Lower lobe of right lung (tissue), 2 donors: ENCODE measurements at regions not wholly inside any gene's neighbourhood (a gene's known extent, or its start where the extent isn't known, plus 50 kb on each side); places are given as distances from the start of the nearest gene placed in this dataset.
A peak's percentile ranks its signal among the peaks of the same experiment; 100 is the strongest.

Experiments used
- ATAC-seq, 2 donors: fragments of 200-7000 bp; cut with Tn5 transposase; one replicate each; pipeline ENCODE4 v1.9.1; 2020 to 2022; ENCODE audit warnings: mild to moderate bottlenecking in 2 of 2, moderate library complexity in 2 of 2
- DNase-seq: peaks from one replicate; pipeline ENCODE4 v3.0.0-alpha.2; 2020
- H3K27ac ChIP-seq: fragments of 200-600 bp; one replicate; pipeline ENCODE4 v1.8.0; 2022
- H3K27me3 ChIP-seq: fragments of 200-600 bp; one replicate; pipeline ENCODE4 v1.8.0; 2022; ENCODE audit warnings: low read depth
- H3K36me3 ChIP-seq: fragments of 200-600 bp; one replicate; pipeline ENCODE4 v1.8.0; 2022; ENCODE audit warnings: mild to moderate bottlenecking
- H3K4me1 ChIP-seq: fragments of 200-600 bp; one replicate; pipeline ENCODE4 v1.8.0; 2022
- H3K4me3 ChIP-seq: fragments of 200-600 bp; one replicate; pipeline ENCODE4 v1.8.0; 2022; ENCODE audit warnings: mild to moderate bottlenecking
- H3K9me3 ChIP-seq: fragments of 200-600 bp; one replicate; pipeline ENCODE4 v1.8.0; 2022
- CTCF ChIP-seq: fragments of 200-600 bp; IDR thresholded peaks from one replicate; pipeline ENCODE4 v1.8.0; 2022; ENCODE audit warnings: antibody characterized with exemption, mild to moderate bottlenecking
- intact Hi-C: fragments of 100-400 bp; cut with DNase I; formaldehyde crosslinking; loops from one replicate; pipeline ENCODE4 v1.11.0; 2022
- donor health status: DM: no; HTN: yes; CAD: no; lungs with severe emphysema.

- Histone ChIP-seq H3K4me3 (no peak overlapping the region), H3K4me1 (no peaks in the 10 kb centered on the region), H3K36me3 (no peaks in the 10 kb centered on the region), H3K27ac (no peak overlapping the region), H3K9me3 (no peaks in the 10 kb centered on the region), H3K27me3 (no peaks in the 10 kb centered on the region)
- intact Hi-C loops, result no loop called here
- ATAC-seq (no peak), DNase-seq (no peak)
- TF ChIP-seq CTCF, result no peak
These were observed 694.8 kb upstream of the INTU start for GRCh38 chr4:126937846-126938422.

- DNase-seq (no peak), ATAC-seq (no peak)
- no peak overlapping the region for H3K27ac ChIP-seq
- H3K27me3 ChIP-seq, result no peaks in the 10 kb centered on the region
- no peaks in the 10 kb centered on the region for H3K4me1 ChIP-seq
- H3K4me3 ChIP-seq, result no peak overlapping the region
- TF ChIP-seq CTCF, result no peak
- no peaks in the 10 kb centered on the region for H3K9me3 ChIP-seq
- H3K36me3 ChIP-seq, result no peaks in the 10 kb centered on the region
- intact Hi-C loops, result no loop called here
These were observed 693.4 kb upstream of the INTU start for GRCh38 chr4:126939401-126939800.

GRCh38 chr4:126947536-126947935 is 685.2 kb upstream of the INTU start:
- intact Hi-C loops, result no loop called here
- DNase-seq (no peak), ATAC-seq (no peak)

GRCh38 chr4:126954537-126955291 is 678.0 kb upstream of the INTU start:
- no peak overlapping the region for H3K4me3 ChIP-seq
- no peaks in the 10 kb centered on the region for H3K36me3 ChIP-seq
- ATAC-seq (no peak), DNase-seq (no peak)
- intact Hi-C loops, result no loop called here
- H3K27ac ChIP-seq, result no peak overlapping the region
- no peaks in the 10 kb centered on the region for H3K27me3 ChIP-seq
- no peaks in the 10 kb centered on the region for H3K9me3 ChIP-seq
- TF ChIP-seq CTCF, result no peak
- H3K4me1 ChIP-seq, result no peaks in the 10 kb centered on the region

More at GRCh38 chr4:126947536-126947935, 685.2 kb upstream of the INTU start:
- Histone ChIP-seq H3K4me3 (no peak overlapping the region), H3K4me1 (no peaks in the 10 kb centered on the region), H3K27me3 (no peaks in the 10 kb centered on the region), H3K27ac (no peak overlapping the region), H3K9me3 (no peaks in the 10 kb centered on the region), H3K36me3 (no peaks in the 10 kb centered on the region)
- TF ChIP-seq CTCF, result no peak

- Histone ChIP-seq H3K27me3 (no peaks in the 10 kb centered on the region), H3K27ac (no peak overlapping the region), H3K36me3 (no peaks in the 10 kb centered on the region), H3K9me3 (no peaks in the 10 kb centered on the region), H3K4me1 (no peaks in the 10 kb centered on the region), H3K4me3 (no peak overlapping the region)
- intact Hi-C loops, result no loop called here
- no peak for DNase-seq
- TF ChIP-seq CTCF, result no peak
- peak in 1 of 2 donors; percentile 42 for ATAC-seq
These were observed 677.2 kb upstream of the INTU start for GRCh38 chr4:126955292-126956183.
